Activated CD4-positive, alpha-beta T cell treated with anti-CD3 and anti-CD28 coated beads, Interleukin-2, amount 50 U/mL, for 24 hours (primary cell): ENCODE measurements at regions not wholly inside any gene's neighbourhood (a gene's known extent, or its start where the extent isn't known, plus 50 kb on each side); places are given as distances from the start of the nearest gene placed in this dataset.

Experiments
- DNase-seq, 2 donors: peaks; one replicate each; pipeline ENCODE4 v3.0.0-alpha.2; 2020; ENCODE audit warnings: low read depth in 1 of 2, low spot score in 1 of 2

- DNase-seq, result no peak
These were observed 67.1 kb upstream of the CLINT1 start for GRCh38 chr5:157925786-157926671.

DNA sequence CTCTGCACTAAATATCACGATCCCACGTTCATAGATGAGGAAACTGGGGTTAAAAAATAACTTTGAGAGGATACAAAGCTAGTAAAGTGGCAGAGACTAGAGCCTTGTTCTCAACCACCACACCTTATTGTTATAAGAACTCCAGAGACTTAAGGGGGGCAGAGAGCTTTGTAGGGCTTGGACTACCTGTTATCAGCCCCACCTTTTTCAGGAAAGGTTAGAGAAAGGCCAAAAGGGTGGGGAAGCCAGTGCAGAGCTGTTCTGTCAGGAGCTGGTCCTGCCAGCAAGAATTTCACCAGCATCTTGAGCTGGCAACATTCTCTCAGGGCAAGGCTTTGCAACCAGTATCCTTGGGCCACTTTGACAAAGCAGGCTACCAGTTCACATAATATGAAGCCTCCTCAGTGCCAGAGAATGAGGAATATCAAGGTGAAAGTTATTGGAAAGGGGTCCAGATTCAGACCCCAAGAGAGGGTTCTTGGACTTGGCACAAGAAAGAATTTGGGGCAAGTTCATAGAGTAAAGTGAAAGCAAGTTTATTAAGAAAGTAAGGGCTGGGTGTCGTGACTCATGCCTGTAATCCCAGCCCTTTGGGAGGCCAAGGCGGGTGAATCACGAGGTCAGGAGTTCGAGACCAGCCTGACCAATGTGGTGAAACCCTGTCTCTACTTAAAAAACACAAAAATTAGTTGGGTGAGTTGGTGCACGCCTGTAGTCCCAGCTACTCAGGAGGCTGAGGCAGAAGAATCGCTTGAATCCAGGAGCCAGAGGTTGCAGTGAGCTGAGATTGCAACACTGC is 66.2 kb upstream of the CLINT1 start:
- no peak for DNase-seq

GRCh38 chr5:157924490-157924889 is 65.5 kb upstream of the CLINT1 start:
- no peak for DNase-seq

- no peak for DNase-seq
These were observed 64.8 kb upstream of the CLINT1 start for GRCh38 chr5:157923765-157924164.

DNA sequence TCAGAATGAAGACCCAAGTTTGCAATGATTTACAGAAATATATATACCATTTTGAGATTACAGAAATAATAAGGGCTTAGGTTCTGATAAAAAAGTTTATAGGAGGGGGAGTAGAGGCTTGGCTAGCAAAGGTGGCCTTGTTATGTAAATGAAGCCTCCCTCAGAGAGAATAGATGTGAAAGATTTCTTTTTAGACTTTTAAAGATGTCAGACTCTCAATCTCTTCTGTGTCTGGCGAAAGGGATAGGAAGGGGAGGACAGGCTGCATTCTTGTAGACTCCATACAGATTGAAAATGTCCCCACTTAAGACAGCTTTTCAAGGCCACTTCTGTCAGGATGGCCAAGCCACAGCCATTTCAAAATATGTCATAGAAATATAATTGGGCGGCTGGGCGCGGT is 63.1 kb upstream of the CLINT1 start:
- DNase-seq, result no peak

DNA sequence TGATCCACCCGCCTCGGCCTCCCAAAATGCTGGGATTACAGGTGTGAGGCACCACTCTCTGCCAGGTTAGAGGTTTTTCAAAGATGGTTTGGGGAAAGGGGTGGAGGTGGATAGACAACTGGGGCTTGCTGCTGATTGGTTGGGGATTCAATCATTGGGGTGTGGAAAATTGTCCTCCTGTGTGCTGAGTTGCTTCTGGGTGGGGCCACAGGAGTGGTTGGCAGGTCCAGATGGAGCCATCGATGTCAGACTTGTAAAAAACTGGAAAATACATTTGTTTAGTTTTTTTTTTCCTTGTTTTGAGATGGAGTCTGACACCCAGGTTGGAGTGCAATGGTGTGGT is 61.9 kb upstream of the CLINT1 start:
- DNase-seq, result no peak

- peak in 1 of 2 donors; percentile 2 for DNase-seq
These were observed 60.1 kb upstream of the CLINT1 start for GRCh38 chr5:157918811-157919742.

DNA sequence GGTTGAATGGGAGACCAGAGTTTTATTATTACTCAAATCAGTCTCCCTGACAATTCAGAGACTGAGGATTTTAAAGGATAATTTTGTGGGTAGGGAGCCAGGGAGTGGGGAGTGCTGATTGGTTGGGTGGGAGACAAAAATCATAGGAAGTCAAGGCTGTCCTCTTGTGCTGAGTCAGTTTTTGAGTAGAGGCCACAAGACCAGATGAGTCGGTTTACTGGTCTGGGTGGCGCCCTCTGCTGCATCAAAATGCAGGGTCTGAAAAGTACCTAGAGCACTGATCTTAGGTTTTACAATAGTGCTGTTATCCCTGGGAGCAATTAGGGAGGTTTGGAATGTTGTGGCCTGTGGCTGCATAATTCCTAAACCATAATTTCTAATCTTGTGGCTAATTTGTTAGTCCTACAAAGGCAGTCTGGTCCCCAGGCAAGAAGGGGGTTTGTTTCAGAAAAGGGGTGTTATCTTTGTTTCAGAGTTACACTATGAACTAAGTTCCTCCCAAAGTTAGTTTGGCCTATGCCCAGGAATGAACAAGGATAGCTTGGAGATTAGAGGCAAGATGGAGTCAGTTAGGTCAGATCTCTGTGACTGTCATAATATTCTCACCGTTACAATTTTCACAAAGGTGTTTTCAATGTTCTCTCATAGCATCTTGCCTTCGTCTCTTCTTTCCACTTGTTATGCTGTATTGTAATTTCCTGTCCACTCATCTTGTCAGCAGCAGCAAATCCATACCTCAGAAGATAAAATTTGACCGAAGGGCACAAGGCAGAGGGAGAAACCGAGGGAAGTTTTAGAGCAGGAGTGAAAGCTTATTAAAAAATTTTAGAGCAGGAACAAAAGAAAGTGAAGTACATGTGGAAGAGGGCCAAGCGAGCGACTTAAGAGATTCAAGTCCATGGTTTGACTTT is 59.2 kb upstream of the CLINT1 start:
- peak; percentile 28 to 52 for DNase-seq

GRCh38 chr5:157917491-157917890 is 58.5 kb upstream of the CLINT1 start:
- no peak for DNase-seq

DNA sequence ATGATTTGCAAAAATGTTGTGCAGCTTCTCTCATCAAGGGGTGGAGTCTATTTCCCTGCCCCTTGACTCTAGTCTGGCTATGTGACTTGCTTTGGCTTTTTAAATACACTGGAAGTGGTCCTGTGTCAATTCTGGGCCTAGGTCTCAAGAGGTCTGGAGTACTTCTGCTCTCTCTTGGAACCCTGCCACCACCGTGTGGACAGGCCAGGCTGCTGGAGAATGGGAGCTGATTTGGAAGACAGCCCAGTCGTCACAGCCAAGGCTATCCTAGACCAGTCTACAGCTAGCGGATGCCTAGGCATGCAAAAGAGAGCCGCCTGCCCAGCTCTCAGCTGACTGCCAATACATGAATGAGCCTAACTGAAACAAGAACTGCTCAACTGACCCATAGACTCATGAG is 56.7 kb upstream of the CLINT1 start:
- no peak for DNase-seq

DNA sequence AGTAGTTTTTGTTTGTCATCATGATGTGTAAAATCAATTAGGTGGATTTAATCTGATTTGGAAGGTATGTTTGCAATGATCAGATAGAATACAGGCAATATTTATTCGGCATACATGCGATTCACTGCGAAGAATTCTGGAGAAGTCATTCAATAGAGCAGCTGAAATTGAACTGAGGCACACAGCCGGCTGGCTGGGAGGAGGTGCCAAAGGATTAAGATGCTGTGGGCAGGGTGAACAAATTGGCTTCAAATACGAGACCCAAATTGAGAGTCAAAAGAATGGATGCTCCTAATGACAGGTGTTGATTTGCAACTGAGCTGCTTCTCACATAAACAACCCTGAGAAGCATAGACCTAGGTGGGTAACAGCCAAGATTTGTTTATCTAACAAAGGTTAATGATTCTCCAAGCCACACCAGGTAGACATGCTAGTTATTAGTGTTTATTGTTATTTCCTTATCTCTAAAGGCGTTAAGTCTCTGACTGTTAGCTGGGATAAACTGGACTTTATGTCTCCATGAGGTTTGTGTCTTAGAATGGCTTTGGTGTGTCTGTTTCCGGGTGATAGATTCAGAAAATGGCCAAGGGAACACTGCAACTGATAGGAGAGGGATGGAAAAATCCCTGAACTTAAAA is 55.3 kb upstream of the CLINT1 start:
- DNase-seq, result no peak

GRCh38 chr5:157913575-157913974 is 54.6 kb upstream of the CLINT1 start:
- no peak for DNase-seq

DNA sequence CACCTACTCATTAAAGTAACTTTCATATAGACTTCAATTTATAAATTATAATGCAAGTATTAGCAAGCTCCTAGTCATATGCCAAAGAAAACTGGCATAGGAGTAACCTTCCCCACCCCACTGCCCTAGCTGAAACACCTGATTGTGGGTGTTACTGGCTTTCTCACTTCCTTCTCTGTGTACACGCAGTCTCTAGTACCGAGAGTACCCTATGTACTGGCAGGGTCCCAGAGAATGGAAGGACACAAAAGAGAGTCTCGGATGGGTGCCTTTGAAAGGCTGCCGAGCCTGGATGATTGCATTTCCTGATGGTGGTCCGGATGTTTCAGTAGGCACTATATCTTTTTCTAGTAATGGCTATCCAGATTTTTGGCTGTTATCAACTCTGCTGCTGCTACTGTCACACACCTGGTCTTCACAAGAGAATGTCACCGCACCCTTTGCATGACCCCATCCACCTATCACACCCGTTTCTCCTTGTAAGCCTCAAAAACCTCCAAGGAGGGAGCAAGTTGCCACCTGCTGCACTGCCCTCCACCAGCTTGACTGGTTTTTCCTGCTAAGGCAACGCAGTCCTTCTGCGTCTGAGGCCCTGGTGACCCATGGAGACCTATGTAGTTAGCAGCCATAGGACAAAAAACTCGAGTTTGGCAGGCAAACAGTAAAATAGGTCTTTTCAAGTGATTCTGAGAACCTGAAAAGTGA is 53.8 kb upstream of the CLINT1 start:
- no peak for DNase-seq

GRCh38 chr5:157911568-157911967 is 52.6 kb upstream of the CLINT1 start:
- DNase-seq, result no peak
